SK-N-SH (cell line): ENCODE measurements at regions not wholly inside any gene's neighbourhood (a gene's known extent, or its start where the extent isn't known, plus 50 kb on each side); places are given as distances from the start of the nearest gene placed in this dataset.

Experiments used
- CTCF ChIA-PET: fragments of 300-600, 350-600 bp; formaldehyde crosslinking; extraction: SDS; loops from one replicate; lab custom pipeline; 2021; lab: Yijun Ruan, JAX
- POLR2A ChIA-PET: fragments of 350-600 bp; sonication (Branson Sonifier 250); formaldehyde crosslinking; extraction: SDS; loops from one replicate; lab custom pipeline; 2020; ENCODE audit warnings: antibody characterized with exemption, inconsistent platforms; lab: Yijun Ruan, JAX
- DNase-seq: peaks from one replicate; pipeline ENCODE4 v3.0.0; 2012
- H2AFZ ChIP-seq: fragments of 200-600 bp; sonication (generic); 2 replicates; pipeline ENCODE4 v1.8.1; 2016; ENCODE audit warnings: antibody characterized with exemption, mild to moderate bottlenecking, low read depth
- H3F3A ChIP-seq: fragments of 200-600 bp; sonication (generic); replicated peaks from 2 replicates; pipeline ENCODE3; 2016; ENCODE audit warnings: antibody characterized with exemption, mild to moderate bottlenecking; ENCODE audit not compliant: insufficient read depth
- H3K27ac ChIP-seq, 2 experiments: fragments of 200-500 bp in 1 of 2; fragments of 200-600 bp in 1 of 2; sonication (Bioruptor generic) in 1 of 2; sonication (generic), shearing (Covaris generic) in 1 of 2; 2 replicates each; pipeline versions ENCODE4 v1.5.1 to v1.6.1; 2014 to 2016; ENCODE audit warnings: low read depth in 2 of 2, inconsistent platforms in 1 of 2, low read length in 1 of 2, mild to moderate bottlenecking in 1 of 2, mixed read lengths in 1 of 2
- H3K27me3 ChIP-seq: fragments of 200-600 bp; sonication (generic), shearing (Covaris generic); 2 replicates; pipeline ENCODE4 v1.6.1; 2016; ENCODE audit warnings: mixed run types; ENCODE audit not compliant: insufficient read depth
- H3K36me3 ChIP-seq, 2 experiments: fragments of 200-500 bp in 1 of 2; fragments of 200-600 bp in 1 of 2; sonication (Bioruptor generic) in 1 of 2; sonication (generic) in 1 of 2; replicated peaks in 1 of 2; 2 replicates each; pipeline versions ENCODE3 to v1.5.1; 2014 to 2016; ENCODE audit warnings: low read length in 1 of 2, mild to moderate bottlenecking in 1 of 2; ENCODE audit not compliant: insufficient read depth in 2 of 2, control insufficient read depth in 1 of 2
- H3K4me1 ChIP-seq, 2 experiments: fragments of 200-500 bp in 1 of 2; fragments of 200-600 bp in 1 of 2; sonication (Bioruptor generic) in 1 of 2; sonication (generic), shearing (Covaris generic) in 1 of 2; 2 replicates each; pipeline versions ENCODE4 v1.5.1 to v1.6.1; 2014 to 2016; ENCODE audit warnings: low read depth in 1 of 2, low read length in 1 of 2, mixed run types in 1 of 2; ENCODE audit not compliant: insufficient read depth in 2 of 2, control insufficient read depth in 1 of 2
- H3K4me2 ChIP-seq: fragments of 200-600 bp; sonication (generic), shearing (Covaris generic); 2 replicates; pipeline ENCODE4 v1.6.1; 2017; ENCODE audit warnings: mixed run types
- H3K4me3 ChIP-seq, 2 experiments: fragments of 200-500 bp in 1 of 2; fragments of 200-600 bp in 1 of 2; sonication (Bioruptor generic) in 1 of 2; sonication (generic), shearing (Covaris generic) in 1 of 2; 2 replicates each; pipeline versions ENCODE4 v1.5.1 to v1.8.1; 2014 to 2016; ENCODE audit warnings: low read depth in 2 of 2, inconsistent platforms in 1 of 2, low read length in 1 of 2, mild to moderate bottlenecking in 1 of 2, mixed read lengths in 1 of 2, moderate library complexity in 1 of 2
- H3K79me2 ChIP-seq: fragments of 200-600 bp; sonication (generic); 2 replicates; pipeline ENCODE4 v1.8.1; 2017; ENCODE audit warnings: mild to moderate bottlenecking; ENCODE audit not compliant: insufficient read depth
- H3K9ac ChIP-seq: fragments of 200-600 bp; sonication (generic); 2 replicates; pipeline ENCODE4 v1.6.1; 2017; ENCODE audit warnings: mixed run types
- H3K9me2 ChIP-seq: fragments of 200-600 bp; sonication (generic); 2 replicates; pipeline ENCODE4 v1.6.1; 2017; ENCODE audit warnings: mixed run types
- H3K9me3 ChIP-seq: fragments of 200-600 bp; sonication (generic); 2 replicates; pipeline ENCODE4 v1.6.1; 2017; ENCODE audit warnings: mixed run types, mild to moderate bottlenecking, moderate library complexity
- H4K20me1 ChIP-seq: fragments of 200-600 bp; sonication (generic); 2 replicates; pipeline ENCODE4 v1.6.1; 2017; ENCODE audit warnings: mild to moderate bottlenecking, mixed run types; ENCODE audit not compliant: insufficient read depth
- CHD2 ChIP-seq: fragments of 150-350 bp; IDR thresholded peaks from 2 replicates; pipeline ENCODE4 v1.6.1; 2018; ENCODE audit warnings: low read length; ENCODE audit not compliant: partially characterized antibody
- CTCF ChIP-seq: fragments of 200-600 bp; sonication (generic); IDR thresholded peaks from 2 replicates; pipeline ENCODE4 v1.6.1; 2017; ENCODE audit warnings: antibody characterized with exemption, mild to moderate bottlenecking, moderate library complexity
- ELF1 ChIP-seq: IDR thresholded peaks from 2 replicates; pipeline ENCODE4 v1.4.0; 2012
- FOXJ3 ChIP-seq: sonication (generic); formaldehyde crosslinking; IDR thresholded peaks from 2 replicates; pipeline ENCODE4 v1.5.1; 2020; ENCODE audit warnings: mild to moderate bottlenecking, missing genetic modification reagents
- GATA2 ChIP-seq: sonication (generic); formaldehyde crosslinking; IDR thresholded peaks from 2 replicates; pipeline ENCODE4 v1.5.0; 2020; ENCODE audit warnings: mild to moderate bottlenecking, missing genetic modification reagents
- JUND ChIP-seq: IDR thresholded peaks from 2 replicates; pipeline ENCODE4 v1.4.0; 2012
- MXI1 ChIP-seq: IDR thresholded peaks from 2 replicates; pipeline ENCODE4 v1.6.1; 2012; ENCODE audit warnings: mild to moderate bottlenecking, low read depth, low read length, improper control_type of control experiment
- PBX3 ChIP-seq: IDR thresholded peaks from 2 replicates; pipeline ENCODE4; 2012
- REST ChIP-seq: IDR thresholded peaks from 2 replicates; pipeline ENCODE4 v1.6.1; 2012; ENCODE audit warnings: mild to moderate bottlenecking, low read depth, low read length, moderate library complexity
- RXRA ChIP-seq: IDR thresholded peaks from 2 replicates; pipeline ENCODE4 v1.4.0; 2012; ENCODE audit warnings: low read depth, mild to moderate bottlenecking, borderline replicate concordance
- TAF1 ChIP-seq: IDR thresholded peaks from 2 replicates; pipeline ENCODE4 v1.6.1; 2012; ENCODE audit warnings: low read depth, mild to moderate bottlenecking, low read length, moderate library complexity, borderline replicate concordance
- TCF12 ChIP-seq: IDR thresholded peaks from 2 replicates; pipeline ENCODE4 v1.4.0; 2012
- TEAD4 ChIP-seq: IDR thresholded peaks from 2 replicates; pipeline ENCODE4 v1.4.0; 2012; ENCODE audit warnings: mild to moderate bottlenecking, borderline replicate concordance; ENCODE audit not compliant: insufficient read depth
- WGBS: methylation state at CpG from one replicate; pipeline ENCODE4 v1.1.6; 2017; ENCODE audit warnings: low lambda C conversion rate; 5-methylcytosine and 5-hydroxymethylcytosine counted together
- TF ChIP-seq, protein P1 (sequence below): IDR thresholded peaks from 2 replicates; pipeline ENCODE4 v1.4.0; 2012; ENCODE audit warnings: low read depth

DNA sequence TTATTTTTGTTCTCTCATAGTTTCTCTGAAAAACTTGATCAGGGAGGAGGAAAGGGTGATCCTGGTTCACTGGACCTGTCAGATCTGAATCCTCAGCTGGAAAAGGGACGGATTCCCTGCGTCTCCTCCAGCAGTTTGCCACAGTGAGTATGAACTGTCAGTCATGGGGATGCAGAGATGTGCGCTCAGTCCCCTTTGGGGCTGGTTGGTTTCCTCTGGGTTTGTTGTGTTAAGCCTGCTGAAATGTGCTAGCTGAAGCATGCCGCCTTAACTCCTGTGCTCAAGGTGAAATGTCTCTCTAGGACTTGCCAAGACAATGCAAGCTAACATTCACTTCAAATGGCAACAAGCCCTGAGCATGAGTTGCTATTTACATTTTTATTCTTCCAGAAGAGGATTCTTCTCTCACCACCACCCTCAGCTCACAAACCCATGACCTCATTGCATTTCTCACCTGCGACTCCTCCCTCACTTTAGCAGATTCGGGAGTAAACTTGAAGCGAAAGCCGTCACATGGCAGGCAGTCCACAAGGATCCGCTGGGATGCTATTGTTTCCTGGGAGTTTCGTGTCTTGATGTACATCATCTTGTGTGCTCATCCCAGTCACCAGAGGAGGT lies 192.9 kb upstream of the FZD8 start:
- no peak for DNase-seq
- H3K4me3 ChIP-seq: no peak overlapping the region
- H3K36me3 ChIP-seq: no peaks in the 10 kb centered on the region
- ChIA-PET POLR2A (no interaction called here), CTCF (interaction anchor here (0.7 to 1.7 kb wide), 2 partner anchors 11 to 200 kb away, joined by 3 to 4 read pairs; no protein-coding TSS in a partner anchor)
- WGBS: 82% methylated on average over 10 of the region's 10 CpGs
- no peak overlapping the region for H3K27ac ChIP-seq
- H3K4me1 ChIP-seq: no peaks in the 10 kb centered on the region
- no peaks in the 10 kb centered on the region for H3F3A ChIP-seq
- H2AFZ ChIP-seq: no peak overlapping the region
- no peak overlapping the region for H3K9ac ChIP-seq
- TF ChIP-seq PBX3 (no peak), FOXJ3 (no peak), RXRA (no peak), TCF12 (no peak), REST (no peak), MXI1 (no peak), GATA2 (CRISPR knock-in tag) (no peak), CHD2 (no peak), TAF1 (no peak), ELF1 (no peak)
- H3K27me3 ChIP-seq: no peaks in the 10 kb centered on the region
- H3K9me2 ChIP-seq: no peaks in the 10 kb centered on the region
- H3K9me3 ChIP-seq: no peaks in the 10 kb centered on the region
- H3K4me2 ChIP-seq: no peak overlapping the region
- no peaks in the 10 kb centered on the region for H3K79me2 ChIP-seq
- H4K20me1 ChIP-seq: no peaks in the 10 kb centered on the region

DNA sequence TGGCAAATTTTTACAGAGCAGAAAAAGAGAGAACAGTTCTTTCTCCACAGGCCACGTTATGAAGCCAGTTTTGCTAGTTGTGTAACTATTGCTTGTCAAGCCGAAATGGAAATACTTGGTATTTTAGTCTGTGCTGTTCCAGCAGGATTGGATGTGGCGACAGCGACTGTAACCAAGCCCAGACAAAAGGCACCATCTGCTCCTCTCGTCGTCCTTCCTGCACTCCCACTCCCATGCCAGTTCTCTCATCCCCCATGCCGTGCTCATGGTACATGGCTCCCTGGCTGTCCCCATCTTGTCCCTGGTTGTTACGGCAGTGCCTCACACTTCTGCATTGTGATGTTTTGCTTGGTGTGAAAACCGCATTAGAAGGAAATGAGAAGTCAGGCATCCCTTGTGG lies 185.7 kb upstream of the FZD8 start:
- 58% methylated on average over 9 of the region's 9 CpGs for WGBS
- CTCF ChIA-PET: no interaction called here
- POLR2A ChIA-PET: no interaction called here

More for the DNA sequence above, 185.7 kb upstream of the FZD8 start:
- Histone ChIP-seq H3K36me3 (no peaks in the 10 kb centered on the region), H3K4me3 (no peak overlapping the region), H3K4me1 (no peaks in the 10 kb centered on the region), H3K27ac (no peak overlapping the region), H2AFZ (no peak overlapping the region), H3K9ac (no peak overlapping the region)
- no peak for DNase-seq
- TF ChIP-seq JUND: no peak
- TF ChIP-seq REST: no peak
- no peak for TF ChIP-seq TEAD4
- no peak for TF ChIP-seq CTCF
- TF ChIP-seq, protein P1, sequence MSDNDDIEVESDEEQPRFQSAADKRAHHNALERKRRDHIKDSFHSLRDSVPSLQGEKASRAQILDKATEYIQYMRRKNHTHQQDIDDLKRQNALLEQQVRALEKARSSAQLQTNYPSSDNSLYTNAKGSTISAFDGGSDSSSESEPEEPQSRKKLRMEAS: no peak
- no peak for TF ChIP-seq GATA2 (CRISPR knock-in tag)
- TF ChIP-seq ELF1: no peak
- TF ChIP-seq FOXJ3: no peak
- TF ChIP-seq, all 33 proteins: peak for 0
- no peaks in the 10 kb centered on the region for H3K9me3 ChIP-seq
- H3K79me2 ChIP-seq: no peaks in the 10 kb centered on the region
- no peaks in the 10 kb centered on the region for H3K27me3 ChIP-seq
- H3K9me2 ChIP-seq: no peaks in the 10 kb centered on the region
- H3F3A ChIP-seq: no peaks in the 10 kb centered on the region
- no peaks in the 10 kb centered on the region for H4K20me1 ChIP-seq
- H3K4me2 ChIP-seq: no peak overlapping the region
